ENCODE measurements at regions not wholly inside any gene's neighbourhood (a gene's known extent, or its start where the extent isn't known, plus 50 kb on each side); places are given as distances from the start of the nearest gene placed in this dataset.
A peak's percentile ranks its signal among the peaks of the same experiment; 100 is the strongest.

DNA sequence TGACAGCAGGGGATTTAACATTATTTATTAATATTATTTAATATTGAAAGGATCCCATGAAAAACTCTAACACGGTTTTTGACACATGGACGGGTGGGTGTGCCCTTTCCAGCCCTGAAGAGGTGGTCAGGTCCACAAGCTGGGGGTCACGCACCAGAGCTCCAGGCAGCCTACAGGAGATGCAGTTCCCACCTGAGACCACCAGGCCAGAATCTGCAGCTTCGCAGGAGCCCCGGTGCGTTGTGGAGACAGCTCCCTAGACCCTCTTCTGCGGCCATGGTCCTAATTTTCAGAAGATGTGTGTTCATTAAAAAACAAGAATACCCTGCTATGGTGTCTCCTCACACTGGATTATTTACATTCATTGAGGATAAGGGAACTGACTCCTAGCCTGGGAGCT lies 331.1 kb downstream of the C16orf95 start:
- no peak for DNase-seq

GRCh38 chr16:86986809-86987487 lies 330.2 kb downstream of the C16orf95 start:
- DNase-seq: no peak

- no peak for DNase-seq
Observed at GRCh38 chr16:86987746-86988670, 329.2 kb downstream of the C16orf95 start.

- DNase-seq: no peak
Observed at GRCh38 chr16:86988920-86989696, 328.1 kb downstream of the C16orf95 start.

GRCh38 chr16:86990451-86990850 lies 326.7 kb downstream of the C16orf95 start:
- peak in 1 of 2 experiments; percentile 16 for DNase-seq

GRCh38 chr16:86991679-86992078 lies 325.5 kb downstream of the C16orf95 start:
- no peak for DNase-seq

DNA sequence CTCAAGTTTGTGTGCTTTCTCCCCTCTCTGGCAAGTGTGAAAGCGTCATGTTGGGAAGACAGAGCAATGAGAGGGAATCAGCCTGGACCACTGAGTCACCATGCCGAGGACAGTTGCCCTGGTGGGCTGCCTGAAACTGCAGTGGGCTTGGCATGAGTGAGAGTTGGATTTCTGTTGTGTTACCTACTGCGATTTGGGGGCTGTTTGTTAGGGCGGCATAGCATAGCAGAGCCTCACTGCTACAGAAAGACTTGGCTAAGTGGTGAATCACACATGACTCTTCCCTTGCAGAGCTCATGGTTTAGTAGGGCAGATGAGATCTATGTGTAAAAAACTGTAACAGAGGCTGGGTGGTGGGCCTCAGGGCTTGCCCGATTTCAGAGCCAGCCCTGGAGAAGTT lies 324.6 kb downstream of the C16orf95 start:
- DNase-seq: no peak

DNA sequence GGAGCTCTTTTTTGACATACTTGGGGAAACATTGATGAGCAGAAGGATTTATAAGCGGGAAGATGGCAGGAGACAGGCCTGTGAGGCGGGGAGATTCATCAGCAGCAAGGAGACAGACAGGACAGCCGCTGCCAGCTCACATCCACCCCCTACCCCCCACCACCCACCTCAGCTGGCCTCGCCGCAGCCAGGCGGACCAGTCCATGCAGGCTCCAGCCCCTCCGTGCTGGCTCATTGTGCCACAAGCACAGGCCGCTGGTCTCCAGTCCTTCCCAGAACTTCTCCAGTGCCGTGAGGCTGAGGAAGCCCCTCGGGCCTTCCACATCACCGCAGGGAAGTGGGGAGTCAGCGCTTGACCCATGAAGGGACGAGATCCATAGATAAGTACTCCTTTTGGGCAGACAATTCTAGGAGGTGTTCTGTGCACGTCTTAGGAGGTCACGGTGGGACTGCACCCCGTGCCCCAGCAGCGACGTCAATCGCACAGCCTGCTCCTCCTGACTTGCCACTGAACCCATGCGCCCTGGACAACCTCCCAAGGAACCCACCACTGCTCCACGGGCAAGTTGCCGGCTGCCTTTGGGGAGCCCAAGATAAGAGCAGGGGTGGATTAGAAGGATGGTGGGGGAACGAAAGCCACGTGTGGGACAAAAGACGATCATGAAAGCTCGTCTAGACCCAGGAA lies 323.6 kb downstream of the C16orf95 start:
- DNase-seq: no peak

GRCh38 chr16:86994215-86994614 lies 323.0 kb downstream of the C16orf95 start:
- DNase-seq: no peak

- no peak for DNase-seq
Observed at GRCh38 chr16:86994651-86995171, 322.5 kb downstream of the C16orf95 start.

GRCh38 chr16:86995456-86995855 lies 321.7 kb downstream of the C16orf95 start:
- no peak for DNase-seq

GRCh38 chr16:86996081-86996480 lies 321.1 kb downstream of the C16orf95 start:
- DNase-seq: no peak

- DNase-seq: no peak
Observed at GRCh38 chr16:86997058-86997457, 320.1 kb downstream of the C16orf95 start.

DNA sequence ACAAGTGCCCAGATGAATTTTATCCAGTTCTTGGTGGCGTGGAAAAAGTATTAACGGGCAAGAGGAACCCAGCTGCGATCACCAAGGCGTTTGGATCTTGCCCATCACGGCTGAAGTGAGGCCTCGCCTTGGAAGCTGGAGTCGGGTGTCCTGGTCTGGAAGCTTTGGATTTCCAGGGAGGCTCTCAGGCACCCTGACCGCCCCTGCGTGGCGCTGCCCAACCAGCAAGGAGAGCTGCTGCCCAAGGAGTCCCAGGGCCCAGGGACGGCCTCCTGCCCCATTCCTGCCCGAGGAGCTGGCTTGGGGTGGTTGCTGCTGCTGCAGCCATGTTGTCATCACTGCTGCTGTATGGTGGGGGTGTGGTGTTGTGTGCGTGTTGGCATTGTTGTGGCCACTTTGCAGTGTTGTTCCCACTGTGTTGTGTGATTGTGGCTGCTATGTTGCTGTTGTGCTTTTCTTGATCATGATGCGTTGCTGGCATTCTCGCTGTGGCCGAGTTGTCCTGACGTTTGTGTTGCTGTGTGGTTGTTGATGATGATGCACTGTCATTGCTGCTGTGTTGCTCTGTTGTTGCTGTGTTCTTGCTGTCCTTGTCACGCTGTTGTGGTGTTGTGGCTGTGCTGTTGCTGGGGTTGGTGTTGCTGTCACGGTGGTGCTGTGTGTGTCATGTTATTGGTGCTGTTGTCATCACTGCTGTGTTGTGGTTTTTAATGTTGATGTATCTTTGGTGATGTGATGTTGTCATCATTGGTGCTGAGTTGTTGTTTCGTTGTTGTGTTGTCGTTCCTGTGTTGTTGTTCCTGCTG lies 318.8 kb downstream of the C16orf95 start:
- DNase-seq: no peak

GRCh38 chr16:87000001-87000400 lies 317.2 kb downstream of the C16orf95 start:
- no peak for DNase-seq

- DNase-seq: no peak
Observed at GRCh38 chr16:87002717-87003413, 314.3 kb downstream of the C16orf95 start.

DNA sequence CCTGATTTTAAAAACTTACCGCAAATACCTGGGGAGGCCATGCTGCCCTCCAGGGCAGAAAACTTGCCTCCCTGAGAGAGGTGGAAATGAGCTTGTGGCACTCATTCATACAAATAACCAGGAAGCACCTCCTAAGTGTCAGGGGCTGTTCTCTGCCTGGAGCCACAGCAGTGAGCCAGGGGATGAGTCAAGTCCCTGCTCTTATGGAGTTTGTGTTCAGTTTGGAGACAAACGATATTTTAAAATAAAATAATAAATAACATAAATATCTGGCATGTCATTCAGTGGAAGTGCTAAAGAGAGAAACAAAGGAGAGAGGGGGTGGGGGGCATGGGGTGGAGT lies 313.8 kb downstream of the C16orf95 start:
- no peak for DNase-seq

GRCh38 chr16:87006021-87006420 lies 311.2 kb downstream of the C16orf95 start:
- no peak for DNase-seq

DNA sequence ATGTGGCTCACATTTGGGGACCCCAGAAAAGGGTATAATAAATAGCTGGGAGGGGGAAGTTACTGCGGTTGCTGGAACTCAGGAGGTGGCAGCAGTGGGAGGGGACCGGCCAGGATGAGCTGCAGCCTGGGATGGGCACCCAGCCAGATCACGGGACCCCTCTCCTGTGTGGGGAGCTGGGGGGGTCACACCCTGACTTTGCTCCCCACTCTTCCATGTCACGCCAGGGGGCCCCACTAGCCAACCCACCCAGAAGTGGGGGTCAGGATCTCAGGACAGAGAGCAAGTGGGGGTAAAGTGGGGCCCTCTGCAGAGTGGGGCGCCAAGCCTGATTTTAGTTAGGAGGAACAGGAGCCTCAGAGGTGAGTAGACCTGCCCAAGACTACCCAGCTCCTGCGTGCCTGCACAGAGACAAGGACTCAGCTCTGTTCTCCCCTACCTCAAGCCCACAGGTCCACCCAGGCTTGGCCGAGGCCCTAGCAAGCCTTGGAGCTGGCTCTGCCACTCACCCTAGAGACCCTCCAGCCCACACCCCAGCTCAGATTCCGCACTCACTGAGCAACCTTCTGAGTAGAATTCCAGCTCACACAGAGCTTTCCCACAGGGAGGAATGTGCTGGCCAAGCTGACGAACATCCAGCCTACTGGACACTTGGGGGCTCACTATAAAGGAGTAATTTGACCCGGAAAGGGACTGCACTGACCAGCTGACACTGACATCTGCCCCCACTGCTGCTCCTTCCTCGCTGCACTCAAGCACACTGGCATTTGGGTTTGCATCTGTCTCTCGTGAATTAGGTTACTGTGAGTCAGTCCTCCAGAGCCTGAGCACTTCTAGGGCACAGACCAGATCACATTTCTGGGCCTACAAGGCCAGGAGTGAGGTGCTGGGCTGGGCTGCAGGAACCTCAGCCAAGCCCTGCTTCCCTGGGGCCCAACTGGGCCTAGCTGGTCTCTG lies 310.1 kb downstream of the C16orf95 start:
- no peak for DNase-seq

GRCh38 chr16:87007907-87008306 lies 309.3 kb downstream of the C16orf95 start:
- no peak for DNase-seq

Data from activated T-cell treated with anti-CD3 and anti-CD28 coated beads, Interleukin-2, amount 50 U/mL, for 48 hours (primary cell).